CD4-positive, alpha-beta T cell treated with Interleukin-10 for 1 hour (primary cell): ENCODE measurements at regions not wholly inside any gene's neighbourhood (a gene's known extent, or its start where the extent isn't known, plus 50 kb on each side); places are given as distances from the start of the nearest gene placed in this dataset.

ENCODE experiments used
- DNase-seq: peaks from one replicate; pipeline ENCODE4 v3.0.0-alpha.2; 2020

DNA sequence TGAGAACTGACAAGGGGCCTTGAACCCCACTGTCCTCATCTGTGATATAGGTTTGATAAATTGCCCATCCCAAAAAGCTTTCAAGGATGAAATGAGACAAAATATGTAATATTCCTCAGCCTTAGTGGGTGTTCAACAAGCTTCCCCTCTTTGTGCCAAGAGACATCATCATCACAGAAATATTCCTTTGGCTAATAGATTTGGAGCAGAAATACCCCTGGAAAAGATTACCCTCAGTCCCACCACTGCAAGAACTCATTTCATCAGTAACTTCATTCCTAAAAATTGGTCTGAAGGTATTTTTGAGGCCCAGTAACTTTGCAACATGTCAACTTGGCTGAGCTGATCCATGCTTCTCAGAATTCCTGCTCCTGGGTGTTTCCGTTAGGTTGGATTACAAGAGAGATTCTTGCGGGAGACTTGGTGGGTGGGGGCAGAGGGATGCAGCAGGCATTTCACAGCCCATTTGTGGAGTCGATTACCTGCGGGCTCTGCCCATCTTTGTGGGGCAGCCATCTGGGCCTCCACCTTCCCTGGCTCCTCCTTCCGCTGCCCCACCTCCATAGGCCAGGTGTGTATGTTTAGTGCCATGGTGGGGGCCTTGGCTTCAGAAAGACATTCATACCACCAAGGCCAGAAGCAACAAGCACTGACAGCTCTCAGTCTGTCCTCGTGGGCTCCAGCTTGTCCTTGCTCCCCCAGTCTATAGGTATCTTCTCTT lies 263.9 kb downstream of the GLI2 start:
- no peak for DNase-seq

DNA sequence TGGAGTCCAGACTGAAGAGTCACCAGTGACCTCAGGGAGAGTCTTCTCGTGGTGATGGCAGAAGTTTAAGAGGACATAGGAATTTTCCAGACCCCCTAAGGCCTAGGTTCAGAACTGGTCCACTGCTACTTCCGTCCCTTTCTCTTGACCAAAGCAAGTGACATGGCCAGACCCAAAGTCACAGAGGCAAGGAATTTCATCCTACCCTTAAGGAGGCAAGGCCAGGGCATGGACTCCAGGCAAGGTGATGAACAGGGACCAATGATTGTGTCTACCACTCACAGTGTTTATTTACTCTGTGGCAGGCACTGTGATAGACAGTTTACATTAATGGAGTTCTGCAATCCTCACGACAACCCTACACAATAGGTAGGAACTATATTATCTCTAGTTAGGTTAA lies 265.1 kb downstream of the GLI2 start:
- no peak for DNase-seq

DNA sequence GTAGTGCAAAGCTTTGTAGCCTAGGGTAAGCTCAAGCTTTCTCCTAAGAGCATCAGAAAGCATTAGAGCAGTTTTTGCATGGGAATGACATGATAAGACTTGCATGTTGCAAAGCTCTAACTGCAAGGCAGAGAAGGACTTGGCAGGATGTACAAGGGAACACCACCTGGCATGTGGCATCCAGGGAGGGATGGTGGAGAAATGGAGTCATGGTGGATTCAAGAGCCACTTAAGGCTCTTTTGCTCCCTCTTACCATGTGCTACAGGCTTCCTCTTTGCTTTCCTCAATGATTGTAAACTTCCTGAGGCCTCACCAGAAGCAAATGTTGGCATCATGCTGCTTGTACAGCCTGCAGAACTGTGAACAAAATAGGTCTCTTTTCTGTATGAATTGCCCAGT lies 266.0 kb downstream of the GLI2 start:
- no peak for DNase-seq

DNA sequence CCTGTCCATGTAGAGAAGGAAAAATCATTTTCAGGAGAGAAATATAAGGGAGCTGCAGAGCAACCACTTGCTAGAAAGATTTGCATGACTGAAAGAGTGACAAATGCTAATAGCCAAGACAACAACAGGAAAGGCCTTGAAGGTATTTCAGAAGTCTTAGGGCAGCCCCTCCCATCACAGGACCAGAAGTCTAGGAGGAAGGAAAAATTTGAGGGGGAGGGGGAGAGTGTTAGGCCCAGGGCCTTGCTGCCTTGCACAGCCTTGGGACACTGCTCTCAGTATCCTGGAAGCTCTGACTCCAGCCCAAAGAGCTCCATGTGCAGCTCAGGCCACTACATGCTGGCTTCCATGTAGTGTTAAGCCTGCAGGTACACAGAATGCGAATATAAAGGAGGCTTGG lies 266.9 kb downstream of the GLI2 start:
- DNase-seq = no peak

DNA sequence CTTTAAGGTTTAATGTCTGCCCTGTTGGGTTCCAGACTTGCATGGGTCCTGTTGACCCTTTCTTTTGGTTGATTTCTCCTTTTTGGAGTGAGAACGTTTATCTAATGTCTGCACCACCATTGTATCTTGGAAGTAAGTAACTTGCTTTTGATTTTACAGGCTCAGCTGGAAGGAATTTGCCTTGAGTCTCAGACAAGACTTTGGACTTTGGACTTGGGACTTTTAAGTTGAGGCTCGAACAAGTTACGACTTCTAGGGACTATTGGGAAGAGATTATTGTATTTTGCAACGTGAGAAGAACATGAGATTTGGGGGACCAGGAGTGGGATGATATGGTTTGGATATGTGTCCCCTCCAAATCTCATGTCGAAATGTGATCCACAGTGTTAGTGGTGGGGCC lies 267.7 kb downstream of the GLI2 start:
- no peak for DNase-seq

DNA sequence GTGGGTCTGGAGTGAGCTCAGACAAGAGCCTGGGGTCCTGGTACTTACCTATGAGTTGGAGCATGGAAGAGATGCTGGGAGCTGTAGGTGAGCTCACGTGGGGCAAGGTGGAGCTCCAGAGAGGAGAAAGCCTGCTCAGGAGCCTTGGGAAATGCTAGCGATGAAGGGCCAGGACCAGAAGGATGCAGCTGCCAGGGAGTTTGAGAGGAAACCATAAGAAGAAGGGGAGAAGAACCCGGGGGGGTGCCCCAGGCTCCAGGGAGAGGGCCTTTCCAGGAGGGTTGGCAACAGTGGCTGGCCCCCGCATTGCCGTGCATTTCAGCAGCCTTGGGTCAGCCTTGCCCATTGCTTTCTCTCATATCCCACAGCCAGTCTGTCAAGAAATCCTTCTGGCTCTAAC lies 268.7 kb downstream of the GLI2 start:
- no peak for DNase-seq

DNA sequence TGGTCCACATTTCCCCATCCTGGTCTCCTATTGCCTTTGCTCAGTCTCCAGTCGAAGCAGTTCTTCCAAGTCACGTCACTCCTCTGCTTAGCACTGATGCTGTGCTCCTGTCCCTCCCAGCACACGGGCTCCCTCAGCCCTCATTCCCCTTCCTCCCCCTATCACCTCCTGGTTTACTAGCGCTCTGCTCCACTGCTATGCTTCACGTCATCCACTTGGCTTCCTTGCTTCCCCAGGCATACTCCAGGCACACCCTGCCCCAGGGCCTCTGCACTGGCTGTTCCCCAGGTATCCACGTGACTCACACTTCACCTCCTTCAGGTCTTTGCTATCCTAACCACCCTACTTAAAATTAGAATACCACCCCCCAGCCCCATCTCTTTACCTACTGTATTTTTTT lies 269.3 kb downstream of the GLI2 start:
- DNase-seq = no peak

DNA sequence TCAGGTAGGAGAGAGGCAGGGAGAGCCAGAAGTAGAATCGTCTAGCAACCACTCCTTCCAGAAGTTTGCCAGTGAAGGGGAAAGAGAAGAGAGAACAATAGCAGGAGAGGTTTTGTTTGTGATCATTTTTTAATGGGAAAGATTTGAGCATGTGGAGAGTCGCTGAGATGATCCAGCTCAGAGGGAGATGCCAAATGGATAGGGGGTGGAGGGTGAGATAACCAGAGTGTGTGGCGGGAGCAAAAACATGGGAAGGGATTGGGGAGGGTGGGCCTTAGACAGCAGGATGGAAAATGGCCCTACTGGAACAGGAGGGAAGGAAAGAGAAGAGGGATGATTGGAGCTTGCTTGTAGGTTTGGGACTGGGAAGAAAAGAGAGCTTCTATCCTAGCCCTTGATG lies 269.8 kb downstream of the GLI2 start:
- no peak for DNase-seq

DNA sequence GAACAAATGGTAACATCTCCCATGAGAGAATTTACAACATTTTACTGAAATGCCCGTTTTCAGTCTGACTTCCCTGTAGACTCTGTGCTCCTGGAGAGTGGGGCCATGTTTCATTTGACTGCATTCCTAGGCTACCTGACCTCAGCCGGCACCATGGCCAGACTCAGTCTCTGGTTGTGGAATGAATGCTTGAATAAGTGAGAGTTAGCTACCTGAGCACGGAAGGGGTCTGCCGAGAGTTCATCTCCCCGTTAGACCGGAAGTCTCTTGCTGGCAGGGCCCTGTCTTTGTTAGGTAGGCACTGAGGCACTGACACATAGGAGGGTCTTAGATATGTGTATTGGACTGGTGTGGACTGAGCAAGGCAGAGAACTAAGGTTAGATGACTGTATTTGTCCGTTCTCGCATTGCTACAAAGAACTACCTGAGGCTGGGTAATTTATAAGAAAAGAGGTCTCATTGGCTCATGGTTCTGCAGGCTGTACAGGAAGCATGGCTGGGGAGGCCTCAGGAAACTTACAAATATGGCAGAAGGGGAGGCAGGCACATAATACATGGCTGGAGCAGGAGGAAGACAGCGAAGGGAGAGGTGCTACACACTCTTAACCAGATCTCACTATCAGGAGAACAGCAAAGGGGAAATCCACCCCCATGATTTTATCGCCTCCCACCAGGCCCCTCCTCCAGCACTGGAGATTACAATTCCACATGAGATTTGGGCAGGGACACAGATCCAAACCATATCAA lies 271.2 kb downstream of the GLI2 start:
- no peak for DNase-seq

DNA sequence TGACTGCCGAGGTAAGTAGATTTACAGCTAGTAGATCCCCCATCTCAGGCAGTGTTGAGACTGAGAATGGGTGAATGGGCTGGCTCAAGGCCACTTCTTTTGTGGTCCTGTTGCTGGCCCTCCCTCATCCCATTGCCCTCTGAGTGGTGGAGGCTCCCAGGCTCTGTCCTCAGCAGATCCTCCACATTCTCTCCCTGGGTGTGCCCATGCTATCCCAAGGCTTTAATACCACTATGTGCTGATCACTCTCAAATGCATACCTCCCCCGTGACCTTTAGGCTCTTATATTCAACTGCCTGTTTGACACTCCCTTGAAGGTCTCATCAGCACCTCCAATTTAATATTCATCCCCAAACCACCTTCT lies 271.8 kb downstream of the GLI2 start:
- no peak for DNase-seq

DNA sequence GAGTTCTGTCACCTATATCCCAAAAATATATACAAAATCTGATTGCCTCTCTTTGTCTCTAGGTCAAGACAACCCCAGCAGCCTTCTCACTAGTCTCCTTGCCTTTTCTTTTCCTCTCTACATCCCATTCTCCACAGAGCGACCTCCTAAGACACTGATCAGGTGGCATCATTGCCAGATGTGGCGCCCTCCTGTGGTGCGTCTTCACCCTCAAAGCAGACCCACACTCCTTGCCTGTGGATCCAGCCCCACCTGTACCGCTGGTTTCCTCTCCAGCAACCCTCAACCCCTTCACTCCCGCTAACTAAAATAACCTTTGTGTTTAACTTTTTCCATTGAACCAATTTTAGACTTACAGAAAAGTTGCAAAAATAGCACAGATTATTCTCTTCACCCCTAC lies 273.3 kb downstream of the GLI2 start:
- no peak for DNase-seq

DNA sequence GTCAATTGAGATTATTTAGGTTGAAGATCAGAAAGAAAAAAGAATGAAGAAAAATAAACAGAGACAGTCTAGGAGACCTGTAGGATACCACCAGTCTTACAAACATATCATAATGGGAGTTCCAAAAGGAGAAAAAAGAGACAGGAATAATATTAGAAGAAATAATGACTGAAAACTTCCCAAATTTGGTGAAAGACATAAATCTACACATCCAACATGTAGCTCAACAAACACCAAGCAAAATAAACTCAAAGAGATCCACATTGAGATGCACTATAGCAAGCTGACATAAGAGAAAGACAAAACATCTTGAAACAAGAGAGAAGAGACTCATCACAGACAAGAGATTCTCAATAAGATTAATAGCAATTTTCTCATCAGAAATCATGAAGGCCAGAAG lies 274.0 kb downstream of the TFCP2L1 start:
- DNase-seq = no peak

DNA sequence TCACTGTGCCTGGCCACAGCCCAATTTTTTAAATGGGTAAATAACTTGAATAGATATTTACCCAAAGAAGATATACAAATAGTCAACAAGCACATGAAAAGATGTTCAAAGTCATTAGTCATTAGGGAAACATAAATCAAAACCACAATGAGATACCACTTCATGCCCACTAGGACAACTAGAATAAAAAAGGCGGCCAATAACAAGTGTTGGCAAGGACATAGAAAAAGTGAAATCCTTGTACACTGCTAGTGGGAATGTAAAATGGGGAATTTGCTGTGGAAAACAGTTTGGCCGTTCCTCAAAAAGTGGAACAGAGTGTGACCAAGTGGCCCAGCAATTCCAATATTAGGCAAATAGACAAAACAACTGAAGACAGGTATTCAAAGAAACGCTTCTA lies 270.1 kb downstream of the TFCP2L1 start:
- no peak for DNase-seq

DNA sequence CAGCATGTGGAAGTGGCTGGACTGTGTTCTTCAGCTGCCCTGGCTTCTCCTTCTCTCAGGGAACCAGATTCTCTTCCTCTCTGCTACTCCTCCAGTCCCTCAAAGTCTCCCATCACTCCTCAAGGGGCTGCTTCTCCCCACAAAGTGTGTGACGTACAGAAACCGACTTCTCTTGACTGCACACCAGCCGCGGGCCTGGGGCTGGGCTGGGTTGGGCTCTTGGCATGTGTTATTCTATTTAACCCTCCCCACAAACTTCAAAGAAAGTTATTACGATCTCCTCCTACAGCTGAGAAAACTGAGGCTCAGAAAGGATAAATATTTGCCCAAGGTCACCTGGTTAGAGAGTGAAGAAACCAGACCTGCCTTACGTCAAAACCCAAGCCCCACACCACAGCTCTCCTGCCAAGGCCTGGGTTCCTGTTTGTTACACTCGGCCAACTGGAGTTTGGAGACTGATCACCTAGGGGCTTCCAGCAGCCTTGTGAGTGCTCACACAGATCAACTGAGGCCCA lies 269.0 kb downstream of the TFCP2L1 start:
- no peak for DNase-seq

DNA sequence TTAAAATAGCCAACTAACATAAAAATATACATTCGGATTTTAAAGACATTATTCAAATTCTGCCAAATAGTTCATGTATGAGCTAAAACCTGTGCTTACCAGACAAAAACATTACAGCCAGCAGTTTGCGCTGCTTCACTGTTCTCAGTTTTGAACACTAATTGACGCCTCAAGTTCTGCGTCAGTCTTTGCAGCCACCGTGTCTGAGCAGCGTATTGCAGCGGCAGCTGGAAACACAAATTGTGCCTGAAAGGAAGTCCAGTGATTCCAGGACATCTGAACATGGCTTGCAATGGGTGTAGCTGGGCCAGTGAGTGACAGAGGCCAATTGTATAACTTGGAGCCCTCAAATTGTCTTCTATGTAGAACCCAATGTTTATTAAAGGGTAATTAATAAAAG lies 267.6 kb downstream of the TFCP2L1 start:
- DNase-seq = no peak

DNA sequence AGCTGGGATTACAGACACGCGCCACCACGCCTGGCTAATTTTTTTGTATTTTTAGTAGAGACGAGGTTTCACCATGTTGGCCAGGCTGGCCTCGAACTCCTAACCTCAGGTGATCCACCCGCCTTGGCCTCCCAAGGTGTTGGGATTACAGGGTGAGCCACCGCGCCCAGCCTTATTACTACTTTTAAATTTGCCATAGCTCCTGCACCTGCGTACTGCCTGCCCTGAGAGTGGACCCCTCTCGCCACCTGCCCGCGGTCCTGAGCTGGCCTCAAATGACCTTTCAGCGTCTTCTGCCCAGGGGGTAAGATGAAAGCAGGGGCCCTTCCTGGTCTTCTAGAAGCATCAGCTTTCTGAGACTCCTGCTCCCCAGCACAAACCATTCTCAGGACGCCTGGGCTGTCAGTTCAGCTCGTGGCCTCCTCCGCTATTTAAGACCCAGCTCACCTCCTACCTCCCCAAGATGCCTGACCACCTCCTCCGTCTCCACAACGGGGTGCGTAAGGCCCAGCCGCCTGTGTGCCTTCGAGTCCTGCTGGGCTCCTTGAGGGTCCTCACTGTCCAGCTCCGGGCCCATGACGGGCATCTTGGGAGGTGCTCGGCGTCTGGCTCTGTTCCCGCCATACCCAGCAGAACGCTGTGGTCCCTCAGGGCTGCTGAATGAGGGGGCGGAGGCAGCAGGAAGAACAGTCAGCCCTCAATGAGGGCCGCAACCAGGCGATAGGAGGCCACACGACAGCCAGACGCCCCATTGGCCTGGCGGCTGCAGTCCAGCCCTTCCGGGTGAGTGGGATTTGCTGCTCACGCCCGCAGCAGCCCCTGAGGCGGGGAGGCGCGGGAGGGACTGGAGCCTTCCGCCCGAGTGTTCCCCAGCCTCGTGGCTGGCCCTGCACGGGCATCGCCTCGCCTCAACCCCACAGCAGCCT lies 266.6 kb downstream of the TFCP2L1 start:
- DNase-seq = no peak

DNA sequence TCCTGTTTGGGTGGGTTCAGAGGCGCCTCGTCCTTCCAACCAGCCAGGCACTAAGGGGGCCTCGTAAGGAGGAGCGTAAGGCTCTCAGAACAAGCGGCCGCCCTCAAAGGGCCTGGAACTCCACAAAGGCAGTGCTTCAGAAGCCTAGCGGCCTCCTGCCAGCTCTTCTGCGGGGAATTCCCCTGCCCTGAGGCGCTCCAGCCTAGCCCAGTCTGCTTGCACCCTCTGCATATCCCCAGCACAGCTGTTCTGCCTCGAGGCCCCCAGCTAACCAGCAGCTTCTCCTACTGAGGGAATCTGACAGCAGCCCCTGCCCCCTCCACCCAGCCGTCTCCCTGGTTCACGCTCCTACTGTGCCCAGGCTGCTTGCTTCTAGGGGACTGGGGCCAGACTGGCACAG lies 265.9 kb downstream of the TFCP2L1 start:
- no peak for DNase-seq

DNA sequence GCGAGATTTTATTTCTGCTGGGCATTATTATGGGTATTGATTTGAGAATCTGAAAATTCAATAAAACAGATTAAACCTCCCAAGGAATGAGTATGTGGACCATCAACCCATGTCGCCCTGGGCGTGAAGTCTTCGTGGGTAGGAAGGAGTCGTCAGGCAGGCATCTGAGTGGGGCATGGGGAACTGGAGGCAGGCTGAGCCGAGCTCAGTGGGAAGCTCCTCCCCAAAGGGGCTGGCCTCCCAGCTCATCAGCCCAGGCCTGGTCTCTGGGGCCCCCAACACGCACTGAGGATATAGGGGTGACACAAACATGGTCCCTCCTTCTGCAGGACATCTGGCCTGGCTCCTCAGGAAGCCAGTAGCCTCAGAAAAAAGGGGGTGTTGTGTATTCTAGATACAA lies 265.2 kb downstream of the TFCP2L1 start:
- DNase-seq = no peak

DNA sequence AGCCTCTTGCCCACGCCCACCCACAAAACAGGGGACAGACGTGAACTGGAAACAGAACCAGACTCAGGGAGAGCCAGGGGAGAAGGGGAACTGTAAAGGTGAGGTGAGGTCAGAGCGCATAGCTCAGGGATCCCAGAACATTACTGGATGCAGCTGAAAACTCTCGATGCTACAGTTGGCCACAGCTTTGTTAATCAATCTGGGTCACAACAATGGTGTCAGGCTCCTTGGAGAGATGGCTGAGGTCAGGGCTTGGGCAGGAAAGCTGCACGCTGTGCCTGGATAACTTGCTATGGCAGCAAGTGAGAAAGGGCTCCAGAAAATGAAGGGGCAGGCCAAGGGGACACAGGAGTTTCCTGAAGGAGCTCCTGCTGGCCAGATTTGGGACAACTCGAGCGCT lies 263.3 kb downstream of the TFCP2L1 start:
- no peak for DNase-seq

DNA sequence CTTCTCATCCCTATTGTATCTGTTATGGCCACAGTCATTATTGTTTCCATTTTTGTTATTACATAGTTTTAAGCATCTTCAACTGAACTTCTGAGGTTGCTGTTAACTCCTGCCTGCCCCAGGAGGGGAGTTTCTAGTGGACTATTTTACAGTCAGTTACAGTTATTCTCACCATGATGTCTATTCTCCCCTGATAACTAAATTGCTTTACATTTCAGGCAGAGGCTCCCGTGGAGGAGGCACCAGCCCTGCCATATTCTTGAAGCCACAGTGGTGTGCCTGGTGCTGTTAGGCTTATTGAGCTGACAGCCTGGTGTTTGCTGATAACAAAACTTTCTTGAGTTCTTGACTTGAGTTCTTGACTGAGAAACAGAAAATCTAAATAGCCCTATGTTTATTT lies 256.4 kb downstream of the TFCP2L1 start:
- DNase-seq = no peak

DNA sequence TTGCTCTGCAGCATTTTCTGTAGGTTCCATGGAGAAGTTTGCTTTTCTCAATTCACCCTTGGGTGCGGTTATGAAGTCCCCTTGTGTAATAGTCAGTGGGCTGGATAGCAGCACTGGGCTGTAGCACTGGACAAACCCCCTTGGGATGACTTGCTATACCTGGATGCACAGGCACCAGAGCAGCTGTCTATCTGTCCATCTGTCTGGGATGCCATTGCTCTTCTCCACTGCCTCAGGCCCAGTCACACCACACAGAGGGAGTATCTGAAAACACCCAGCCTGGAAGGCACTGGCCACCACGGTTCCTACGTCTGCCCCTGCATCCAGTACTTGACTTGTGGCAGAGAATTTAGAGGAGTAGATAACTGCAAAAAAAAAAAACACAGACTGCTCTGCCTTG lies 254.5 kb downstream of the TFCP2L1 start:
- no peak for DNase-seq

DNA sequence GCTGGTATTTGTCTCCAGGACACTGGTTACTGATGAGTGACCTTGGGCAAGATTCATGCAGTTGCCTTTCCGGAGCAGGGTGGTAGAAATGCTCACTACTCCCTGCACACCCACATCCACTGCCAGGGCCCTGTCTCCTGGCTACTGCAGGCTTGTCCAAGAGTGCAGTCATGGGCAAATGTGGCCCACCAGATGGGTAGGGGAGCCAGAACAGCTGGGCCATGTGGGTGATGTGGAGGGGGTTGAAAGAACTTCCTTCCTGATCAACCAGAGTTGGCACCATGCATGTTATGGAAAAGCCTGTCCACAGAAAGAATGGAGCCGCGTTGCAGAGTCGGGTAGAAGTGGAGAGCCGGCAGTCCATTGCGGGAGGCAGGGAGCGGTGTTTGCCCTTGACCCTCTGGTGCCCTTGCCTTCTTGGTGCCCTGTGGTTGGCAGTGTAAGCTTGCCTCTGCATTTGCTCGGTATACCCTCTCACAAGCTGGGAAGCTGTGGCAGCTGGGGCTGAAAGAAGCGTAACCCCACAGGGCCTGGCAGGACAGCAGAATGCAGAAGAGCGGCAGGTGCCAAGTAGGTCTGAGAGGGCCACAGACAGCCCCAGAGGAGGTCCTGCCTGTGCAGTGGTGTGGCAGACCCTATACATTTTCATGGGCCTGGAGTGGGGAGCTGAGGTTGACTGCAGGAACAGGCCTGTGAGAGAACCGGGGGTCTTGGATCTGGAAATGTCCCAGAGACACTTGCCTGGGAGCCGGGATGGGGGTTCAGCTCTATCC lies 253.2 kb downstream of the TFCP2L1 start:
- DNase-seq = no peak

DNA sequence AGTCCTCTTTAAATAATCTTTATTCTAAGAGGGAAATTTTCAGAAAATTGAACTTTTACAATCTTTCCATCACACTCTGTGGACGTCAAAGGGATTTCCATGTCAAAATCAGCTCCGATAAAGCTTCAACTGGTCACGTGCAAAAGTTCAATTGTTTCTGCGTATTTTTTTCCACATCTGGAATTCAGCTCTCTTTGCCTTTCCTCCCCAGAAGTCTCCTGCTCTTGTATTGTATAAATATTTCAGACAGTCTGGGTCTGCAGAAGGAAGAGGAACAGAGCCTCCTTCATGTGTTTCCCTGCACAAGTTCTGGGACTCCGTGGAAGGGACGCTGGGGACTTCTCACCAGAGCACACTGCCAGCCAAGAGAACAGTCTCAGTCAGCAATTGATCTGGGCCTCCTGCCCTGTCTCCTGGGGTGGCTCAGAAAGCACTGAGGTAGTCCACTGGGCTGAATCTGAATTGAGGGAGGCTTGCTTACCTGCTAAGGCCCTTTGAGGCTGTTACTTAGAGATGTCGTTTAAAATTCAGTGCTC lies 251.5 kb downstream of the TFCP2L1 start:
- DNase-seq = no peak
